Pulmonary artery endothelial cell (primary cell): ENCODE measurements at regions not wholly inside any gene's neighbourhood (a gene's known extent, or its start where the extent isn't known, plus 50 kb on each side); places are given as distances from the start of the nearest gene placed in this dataset.
"Not testable (repeated sequence)": the region's sequence is repeated elsewhere in the genome, so short reads cannot be mapped to it uniquely, and the experiment has no call there.

ENCODE experiments used
- DNase-seq: peaks from one replicate; pipeline ENCODE4 v3.0.0-alpha.2; 2011; ENCODE audit warnings: low read depth, low spot score

- DNase-seq, result no peak
Measured at GRCh38 chr12:100083308-100083707, 59.4 kb downstream of the BLTP3B start.

- DNase-seq, result not testable (repeated sequence)
Measured at GRCh38 chr12:100078777-100079176, 63.9 kb downstream of the BLTP3B start.

GRCh38 chr12:100077367-100077766, 65.3 kb downstream of the BLTP3B start:
- DNase-seq, result no peak

- DNase-seq, result no peak
Measured at GRCh38 chr12:100075598-100075997, 67.1 kb downstream of the BLTP3B start.

- DNase-seq, result no peak
Measured at GRCh38 chr12:100069795-100070194, 72.9 kb downstream of the BLTP3B start.

GRCh38 chr12:100068305-100068704, 74.4 kb downstream of the BLTP3B start:
- DNase-seq, result no peak

GRCh38 chr12:100061814-100062213, 77.1 kb upstream of the ANKS1B start:
- DNase-seq, result no peak

- DNase-seq, result peak; percentile 89
Measured at GRCh38 chr12:100058482-100059029, 73.8 kb upstream of the ANKS1B start.

- DNase-seq, result not testable (repeated sequence)
Measured at GRCh38 chr12:100046202-100046601, 61.5 kb upstream of the ANKS1B start.

GRCh38 chr12:100044266-100044665, 59.5 kb upstream of the ANKS1B start:
- no peak for DNase-seq

- no peak for DNase-seq
Measured at GRCh38 chr12:100043631-100044030, 58.9 kb upstream of the ANKS1B start.
